H1 (cell line): ENCODE measurements at regions not wholly inside any gene's neighbourhood (a gene's known extent, or its start where the extent isn't known, plus 50 kb on each side); places are given as distances from the start of the nearest gene placed in this dataset.

ENCODE experiments used
- CTCF ChIA-PET: fragments of 300-600 bp; sonication (Branson Sonifier 250); formaldehyde crosslinking; loops from one replicate; lab custom pipeline; 2021; ENCODE audit not compliant: partially characterized antibody; lab: Charles Lee
- POLR2A ChIA-PET: fragments of 300-600 bp; sonication (Branson Sonifier 250); formaldehyde crosslinking; loops from one replicate; lab custom pipeline; 2021; ENCODE audit warnings: inconsistent platforms; ENCODE audit not compliant: partially characterized antibody; lab: Charles Lee
- DNase-seq, 2 experiments: peaks; one replicate each; pipeline versions ENCODE4 v3.0.0 to v3.0.0-alpha.2; 2010 to 2022; ENCODE audit warnings: low spot score in 2 of 2, low read depth in 1 of 2, mixed read lengths in 1 of 2
- FAIRE-seq: peaks from 2 replicates; lab custom pipeline; 2011; peaks lifted over from hg19 to GRCh38; lab: Jason Lieb, UNC
- H2AFZ ChIP-seq: 2 replicates; pipeline ENCODE4 v1.8.1; 2012; ENCODE audit warnings: low read length, inconsistent platforms
- H2AK5ac ChIP-seq: 2 replicates; pipeline ENCODE4 v1.6.1; 2013; ENCODE audit warnings: low read depth, low read length
- H2BK120ac ChIP-seq: replicated peaks from 2 replicates; pipeline ENCODE3; 2013; ENCODE audit warnings: low read depth, low read length, inconsistent platforms
- H2BK12ac ChIP-seq: 2 replicates; pipeline ENCODE4 v1.6.1; 2013; ENCODE audit warnings: low read depth, low read length
- H2BK15ac ChIP-seq: 2 replicates; pipeline ENCODE4 v1.6.1; 2013; ENCODE audit warnings: low read length
- H2BK20ac ChIP-seq: 2 replicates; pipeline ENCODE4 v1.6.1; 2013; ENCODE audit warnings: low read length
- H2BK5ac ChIP-seq: 2 replicates; pipeline ENCODE4 v1.6.1; 2013; ENCODE audit warnings: low read depth, low read length
- H3K14ac ChIP-seq: 2 replicates; pipeline ENCODE4 v1.6.1; 2013; ENCODE audit warnings: inconsistent platforms; ENCODE audit not compliant: insufficient read length
- H3K18ac ChIP-seq: 2 replicates; pipeline ENCODE4 v1.6.1; 2013; ENCODE audit warnings: low read length; ENCODE audit errors: extremely low read depth
- H3K23ac ChIP-seq: 2 replicates; pipeline ENCODE4 v1.6.1; 2013; ENCODE audit warnings: inconsistent platforms; ENCODE audit not compliant: insufficient read length
- H3K23me2 ChIP-seq: 2 replicates; pipeline ENCODE4 v1.6.1; 2013; ENCODE audit warnings: low read depth, low read length
- H3K27ac ChIP-seq: 2 replicates; pipeline ENCODE4 v1.6.1; 2011; ENCODE audit warnings: low read depth, low read length, inconsistent platforms
- H3K27me3 ChIP-seq, 4 experiments: replicated peaks in 1 of 4; 1 replicate in 1 of 4; 2 replicates in 3 of 4; pipeline versions ENCODE4 v1.6.1 to v1.8.1; 2011 to 2013; ENCODE audit warnings: low read length in 3 of 4, mild to moderate bottlenecking in 3 of 4, inconsistent platforms in 2 of 4, mixed read lengths in 2 of 4, moderate library complexity in 1 of 4; ENCODE audit not compliant: control insufficient read depth in 3 of 4, insufficient read depth in 3 of 4; ENCODE audit errors: extremely low read depth in 1 of 4
- H3K36me3 ChIP-seq, 4 experiments: 2 replicates each; pipeline versions ENCODE4 v1.6.1 to v1.8.1; 2011 to 2013; ENCODE audit warnings: mild to moderate bottlenecking in 4 of 4, low read length in 3 of 4, moderate library complexity in 2 of 4, control low read depth in 1 of 4, inconsistent platforms in 1 of 4; ENCODE audit not compliant: insufficient read depth in 4 of 4, control insufficient read depth in 2 of 4
- H3K4ac ChIP-seq: replicated peaks from 2 replicates; pipeline ENCODE3; 2013; ENCODE audit warnings: low read length, low read depth, mixed read lengths, inconsistent platforms; ENCODE audit not compliant: insufficient read length
- H3K4me1 ChIP-seq, 4 experiments: replicated peaks in 1 of 4; 1 replicate in 1 of 4; 2 replicates in 3 of 4; pipeline versions ENCODE4 v1.6.1 to v1.8.1; 2011 to 2013; ENCODE audit warnings: low read length in 3 of 4, inconsistent platforms in 2 of 4, mixed read lengths in 1 of 4; ENCODE audit not compliant: insufficient read depth in 4 of 4, control insufficient read depth in 3 of 4
- H3K4me2 ChIP-seq, 2 experiments: 2 replicates each; pipeline versions ENCODE4 v1.6.1 to v1.8.1; 2011 to 2013; ENCODE audit warnings: low read depth in 2 of 2, low read length in 2 of 2, control low read depth in 1 of 2, inconsistent platforms in 1 of 2, mild to moderate bottlenecking in 1 of 2; ENCODE audit not compliant: insufficient read depth in 1 of 2
- H3K4me3 ChIP-seq, 4 experiments: fragments of 200-600, 300-600 bp in 1 of 4; sonication (generic), shearing (Covaris generic), sonication (Bioruptor Twin) in 1 of 4; 2 replicates each; pipeline versions ENCODE4 v1.5.1 to v1.8.1; 2011 to 2016; ENCODE audit warnings: low read length in 4 of 4, low read depth in 3 of 4, control low read depth in 2 of 4, inconsistent platforms in 2 of 4, mild to moderate bottlenecking in 2 of 4, mixed read lengths in 1 of 4, moderate library complexity in 1 of 4; ENCODE audit not compliant: insufficient read depth in 2 of 4; ENCODE audit errors: extremely low read depth in 1 of 4
- H3K56ac ChIP-seq: replicated peaks from 2 replicates; pipeline ENCODE3; 2013; ENCODE audit warnings: low read depth, mild to moderate bottlenecking, mixed read lengths, low read length, inconsistent platforms; ENCODE audit not compliant: insufficient read length
- H3K79me1 ChIP-seq: 2 replicates; pipeline ENCODE4 v1.6.1; 2013; ENCODE audit warnings: low read depth, low read length, control low read depth
- H3K79me2 ChIP-seq, 2 experiments: 2 replicates each; pipeline versions ENCODE4 v1.6.1 to v1.8.1; 2012 to 2013; ENCODE audit warnings: low read length in 2 of 2, mild to moderate bottlenecking in 2 of 2, inconsistent platforms in 1 of 2; ENCODE audit not compliant: insufficient read depth in 2 of 2, control insufficient read depth in 1 of 2
- H3K9ac ChIP-seq, 4 experiments: replicated peaks in 1 of 4; 1 replicate in 1 of 4; 2 replicates in 3 of 4; pipeline versions ENCODE4 v1.6.1 to v1.8.1; 2011 to 2013; ENCODE audit warnings: low read depth in 3 of 4, low read length in 3 of 4, control low read depth in 2 of 4, mild to moderate bottlenecking in 2 of 4, moderate library complexity in 2 of 4, inconsistent platforms in 1 of 4; ENCODE audit errors: extremely low read depth in 1 of 4
- H3K9me3 ChIP-seq, 2 experiments: 2 replicates each; pipeline versions ENCODE4 v1.6.1 to v1.8.1; 2012 to 2013; ENCODE audit warnings: mild to moderate bottlenecking in 2 of 2, moderate library complexity in 2 of 2, control low read depth in 1 of 2, inconsistent platforms in 1 of 2, low read depth in 1 of 2, low read length in 1 of 2, mixed read lengths in 1 of 2; ENCODE audit not compliant: insufficient read depth in 2 of 2
- H4K20me1 ChIP-seq, 2 experiments: replicated peaks in 1 of 2; 2 replicates each; pipeline versions ENCODE3 to v1.8.1; 2011 to 2013; ENCODE audit warnings: inconsistent platforms in 2 of 2, low read length in 2 of 2, mild to moderate bottlenecking in 1 of 2; ENCODE audit not compliant: insufficient read depth in 2 of 2, control insufficient read depth in 1 of 2
- H4K5ac ChIP-seq: 2 replicates; pipeline ENCODE4 v1.6.1; 2013; ENCODE audit warnings: low read length, low read depth, mixed read lengths, inconsistent platforms; ENCODE audit not compliant: insufficient read length
- H4K8ac ChIP-seq: 2 replicates; pipeline ENCODE4 v1.8.0; 2013; ENCODE audit warnings: mild to moderate bottlenecking, moderate library complexity, low read length, inconsistent platforms; ENCODE audit not compliant: insufficient read depth; ENCODE audit errors: extremely low read depth
- H4K91ac ChIP-seq: replicated peaks from 2 replicates; pipeline ENCODE3; 2013; ENCODE audit warnings: low read length, mixed read lengths, inconsistent platforms; ENCODE audit not compliant: insufficient read length
- ATF3 ChIP-seq: IDR thresholded peaks from 2 replicates; pipeline ENCODE4 v1.6.1; 2011; ENCODE audit warnings: low read depth, mild to moderate bottlenecking, low read length; ENCODE audit not compliant: insufficient read depth
- GTF2F1 ChIP-seq: IDR thresholded peaks from 2 replicates; pipeline ENCODE4 v1.6.1; 2012; ENCODE audit warnings: low read depth, low read length, improper control_type of control experiment, borderline replicate concordance
- SAP30 ChIP-seq: fragments of 300-600 bp; sonication (generic); IDR thresholded peaks from 2 replicates; pipeline ENCODE4 v1.7.1; 2012; ENCODE audit warnings: low read length, moderate library complexity, mild to moderate bottlenecking, inconsistent platforms; ENCODE audit not compliant: insufficient read depth, insufficient replicate concordance
- SP1 ChIP-seq: IDR thresholded peaks from 2 replicates; pipeline ENCODE4 v1.6.1; 2011; ENCODE audit warnings: low read depth, low read length
- SP2 ChIP-seq: IDR thresholded peaks from 2 replicates; pipeline ENCODE4 v1.6.1; 2012; ENCODE audit warnings: mild to moderate bottlenecking, low read length, inconsistent platforms
- SRF ChIP-seq: IDR thresholded peaks from 2 replicates; pipeline ENCODE4 v1.6.1; 2011; ENCODE audit warnings: mild to moderate bottlenecking, low read depth, low read length, moderate library complexity
- TAF7 ChIP-seq: optimal IDR thresholded peaks from 2 replicates; pipeline ENCODE3; 2011; ENCODE audit warnings: low read depth, mild to moderate bottlenecking, inconsistent platforms, low read length, moderate library complexity, borderline replicate concordance
- YY1 ChIP-seq: IDR thresholded peaks from 2 replicates; pipeline ENCODE4 v1.6.1; 2011; ENCODE audit warnings: low read depth, mild to moderate bottlenecking, low read length
- WGBS, 2 experiments: shearing (Covaris generic) in 1 of 2; methylation state at CpG; one replicate each; pipeline versions ENCODE4 v1.1.6 to v1.1.7; 2013 to 2015; ENCODE audit warnings: low lambda C conversion rate in 2 of 2, mixed read lengths in 2 of 2, inconsistent platforms in 1 of 2, low coverage in 1 of 2, missing lambda C conversion rate in 1 of 2; ENCODE audit not compliant: insufficient replicate concordance in 2 of 2, insufficient coverage in 1 of 2, insufficient read length in 1 of 2; ENCODE audit errors: extremely low coverage in 1 of 2, missing lambda C conversion rate in 1 of 2; 5-methylcytosine and 5-hydroxymethylcytosine counted together

- Histone ChIP-seq H3K4ac (no peak overlapping the region), H2BK15ac (no peak overlapping the region), H2AFZ (no peak overlapping the region), H4K20me1 (no peaks in the 10 kb centered on the region), H3K27me3 (no peaks in the 10 kb centered on the region), H3K4me3 (no peak overlapping the region), H3K9ac (no peak overlapping the region), H4K91ac (no peak overlapping the region), H3K27ac (no peak overlapping the region), H3K23ac (no peak overlapping the region), H3K18ac (no peak overlapping the region), H2BK5ac (no peak overlapping the region), H3K14ac (no peak overlapping the region), H3K4me2 (no peak overlapping the region), H2AK5ac (no peak overlapping the region), H4K8ac (no peak overlapping the region), H2BK120ac (no peak overlapping the region), H2BK20ac (no peak overlapping the region), H2BK12ac (no peak overlapping the region), H3K4me1 (no peaks in the 10 kb centered on the region), H3K23me2 (no peaks in the 10 kb centered on the region), H3K56ac (no peak overlapping the region), H3K9me3 (no peaks in the 10 kb centered on the region), H3K36me3 (no peaks in the 10 kb centered on the region), H4K5ac (no peak overlapping the region), H3K79me1 (no peaks in the 10 kb centered on the region), H3K79me2 (no peaks in the 10 kb centered on the region)
- WGBS, 2 experiments, result 61% methylated on average over 3 of the region's 3 CpGs; no CpG with 5 or more reads in 1 of the 2 experiments
- TF ChIP-seq SP1 (no peak), YY1 (no peak), SAP30 (no peak), ATF3 (no peak), SRF (no peak), GTF2F1 (no peak), SP2 (no peak), TAF7 (no peak)
- DNase-seq, result no peak
- ChIA-PET POLR2A (no interaction called here), CTCF (interaction anchor here (0.6 kb wide), 1 partner anchor 94 kb away, joined by 3 read pairs; no protein-coding TSS in a partner anchor)
- no peak for FAIRE-seq
These were observed 397.0 kb downstream of the GBE1 start for GRCh38 chr3:81364411-81364810.
